ENCODE measurements at regions not wholly inside any gene's neighbourhood (a gene's known extent, or its start where the extent isn't known, plus 50 kb on each side); places are given as distances from the start of the nearest gene placed in this dataset.

GRCh38 chr5:98282521-98282920 lies 490.9 kb upstream of the RGMB start:
- no peak overlapping the region for H3K27ac Mint-ChIP-seq (ENCODE audit: low read depth, unreplicated experiment)
- ChIA-PET POLR2A (no interaction called here), CTCF (no interaction called here)
- H3K9me3 Mint-ChIP-seq (ENCODE audit: unreplicated experiment) = no peaks in the 10 kb centered on the region
- H3K4me1 Mint-ChIP-seq (ENCODE audit: insufficient read depth, unreplicated experiment) = no peaks in the 10 kb centered on the region
- no peaks in the 10 kb centered on the region for H3K36me3 Mint-ChIP-seq (ENCODE audit: insufficient read depth, unreplicated experiment)
- H3K27me3 Mint-ChIP-seq (ENCODE audit: insufficient read depth, unreplicated experiment) = no peaks in the 10 kb centered on the region
- no TSS peak for BruUV-seq (replicated peaks)
- no peak for DNase-seq (ENCODE audit: unreplicated experiment)
- intact Hi-C loops (cut with micrococcal nuclease) = no loop called here
- TF ChIP-seq, protein P1, sequence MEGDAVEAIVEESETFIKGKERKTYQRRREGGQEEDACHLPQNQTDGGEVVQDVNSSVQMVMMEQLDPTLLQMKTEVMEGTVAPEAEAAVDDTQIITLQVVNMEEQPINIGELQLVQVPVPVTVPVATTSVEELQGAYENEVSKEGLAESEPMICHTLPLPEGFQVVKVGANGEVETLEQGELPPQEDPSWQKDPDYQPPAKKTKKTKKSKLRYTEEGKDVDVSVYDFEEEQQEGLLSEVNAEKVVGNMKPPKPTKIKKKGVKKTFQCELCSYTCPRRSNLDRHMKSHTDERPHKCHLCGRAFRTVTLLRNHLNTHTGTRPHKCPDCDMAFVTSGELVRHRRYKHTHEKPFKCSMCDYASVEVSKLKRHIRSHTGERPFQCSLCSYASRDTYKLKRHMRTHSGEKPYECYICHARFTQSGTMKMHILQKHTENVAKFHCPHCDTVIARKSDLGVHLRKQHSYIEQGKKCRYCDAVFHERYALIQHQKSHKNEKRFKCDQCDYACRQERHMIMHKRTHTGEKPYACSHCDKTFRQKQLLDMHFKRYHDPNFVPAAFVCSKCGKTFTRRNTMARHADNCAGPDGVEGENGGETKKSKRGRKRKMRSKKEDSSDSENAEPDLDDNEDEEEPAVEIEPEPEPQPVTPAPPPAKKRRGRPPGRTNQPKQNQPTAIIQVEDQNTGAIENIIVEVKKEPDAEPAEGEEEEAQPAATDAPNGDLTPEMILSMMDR (IDR thresholded peaks at IDR 0.05; ENCODE audit: unreplicated experiment) = no peak
- H3K4me3 Mint-ChIP-seq (ENCODE audit: unreplicated experiment) = no peak overlapping the region

DNA sequence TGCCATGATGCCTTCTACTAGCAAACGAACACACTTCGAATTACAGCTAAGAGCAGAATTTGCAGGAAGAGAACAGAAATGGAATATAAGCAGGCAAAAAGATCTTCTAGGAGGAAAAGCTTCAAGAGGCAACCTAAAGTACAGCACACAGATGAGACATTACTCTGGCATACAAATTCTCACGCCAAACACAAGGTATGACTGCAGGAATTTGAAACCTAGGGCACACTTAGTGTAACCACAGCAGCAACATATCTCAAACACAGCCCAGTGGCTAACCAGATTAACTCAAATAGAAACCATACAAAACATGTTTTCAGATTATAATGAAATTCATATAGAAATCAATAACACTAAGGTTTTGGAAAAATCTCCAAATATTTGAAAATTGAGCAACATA lies 481.0 kb upstream of the RGMB start:
- DNase-seq (ENCODE audit: unreplicated experiment) = no peak
- Mint-ChIP-seq H3K27ac (ENCODE audit: low read depth, unreplicated experiment) (no peak overlapping the region), H3K27me3 (ENCODE audit: insufficient read depth, unreplicated experiment) (no peaks in the 10 kb centered on the region), H3K4me1 (ENCODE audit: insufficient read depth, unreplicated experiment) (no peaks in the 10 kb centered on the region), H3K9me3 (ENCODE audit: unreplicated experiment) (no peaks in the 10 kb centered on the region), H3K4me3 (ENCODE audit: unreplicated experiment) (no peak overlapping the region), H3K36me3 (ENCODE audit: insufficient read depth, unreplicated experiment) (no peaks in the 10 kb centered on the region)
- TF ChIP-seq, protein P1 (IDR thresholded peaks at IDR 0.05; ENCODE audit: unreplicated experiment) = no peak
- ChIA-PET POLR2A (interaction anchor here (0.6 kb wide), 1 partner anchor 10 kb away, joined by 3 read pairs; no protein-coding TSS in a partner anchor), CTCF (no interaction called here)
- intact Hi-C loops (cut with micrococcal nuclease) = no loop called here
- no TSS peak for BruUV-seq (replicated peaks)

- ChIA-PET CTCF (interaction anchor here (0.6 kb wide), 1 partner anchor 439 kb away, joined by 4 read pairs; no protein-coding TSS in a partner anchor), POLR2A (no interaction called here)
- Mint-ChIP-seq H3K4me1 (ENCODE audit: insufficient read depth, unreplicated experiment) (no peaks in the 10 kb centered on the region), H3K27me3 (ENCODE audit: insufficient read depth, unreplicated experiment) (no peaks in the 10 kb centered on the region), H3K27ac (ENCODE audit: low read depth, unreplicated experiment) (no peak overlapping the region), H3K4me3 (ENCODE audit: unreplicated experiment) (no peak overlapping the region), H3K9me3 (ENCODE audit: unreplicated experiment) (no peaks in the 10 kb centered on the region), H3K36me3 (ENCODE audit: insufficient read depth, unreplicated experiment) (no peaks in the 10 kb centered on the region)
- TF ChIP-seq, protein P1 (IDR thresholded peaks at IDR 0.05; ENCODE audit: unreplicated experiment) = no peak
- intact Hi-C loops (cut with micrococcal nuclease) = no loop called here
- no TSS peak for BruUV-seq (replicated peaks)
- no peak for DNase-seq (ENCODE audit: unreplicated experiment)
Measured at GRCh38 chr5:98296426-98296825, 477.0 kb upstream of the RGMB start.

DNA sequence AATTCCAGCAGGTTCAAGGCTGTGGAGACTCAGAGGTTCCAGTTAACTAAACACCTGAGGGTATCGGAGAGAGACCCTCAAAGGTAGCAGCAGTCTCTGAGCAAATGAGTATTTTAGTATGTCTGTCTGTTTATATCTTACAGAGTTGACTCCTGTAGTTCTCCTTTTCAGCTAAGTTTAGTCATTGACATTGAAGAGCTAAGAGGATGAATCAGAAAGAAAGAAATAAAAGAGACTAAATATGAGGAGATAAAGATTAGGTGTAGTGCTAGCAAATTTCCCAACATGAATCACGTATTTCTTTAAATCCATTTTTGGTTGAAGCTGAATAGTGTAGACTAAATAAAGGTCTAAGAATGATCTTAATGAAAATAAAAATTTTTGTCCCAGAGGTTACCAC lies 474.0 kb upstream of the RGMB start:
- BruUV-seq (replicated peaks) = no TSS peak
- no peaks in the 10 kb centered on the region for H3K9me3 Mint-ChIP-seq (ENCODE audit: unreplicated experiment)
- H3K27ac Mint-ChIP-seq (ENCODE audit: low read depth, unreplicated experiment) = no peak overlapping the region
- POLR2A ChIA-PET = no interaction called here
- H3K4me3 Mint-ChIP-seq (ENCODE audit: unreplicated experiment) = no peak overlapping the region
- TF ChIP-seq, protein P1 (IDR thresholded peaks at IDR 0.05; ENCODE audit: unreplicated experiment) = no peak
- H3K36me3 Mint-ChIP-seq (ENCODE audit: insufficient read depth, unreplicated experiment) = no peaks in the 10 kb centered on the region
- H3K27me3 Mint-ChIP-seq (ENCODE audit: insufficient read depth, unreplicated experiment) = no peaks in the 10 kb centered on the region
- no peak for DNase-seq (ENCODE audit: unreplicated experiment)
- H3K4me1 Mint-ChIP-seq (ENCODE audit: insufficient read depth, unreplicated experiment) = no peaks in the 10 kb centered on the region
- intact Hi-C loops (cut with micrococcal nuclease) = no loop called here
- CTCF ChIA-PET = no interaction called here
